Trophoblast cell (in vitro differentiated cells and primary cell): ENCODE measurements at regions not wholly inside any gene's neighbourhood (a gene's known extent, or its start where the extent isn't known, plus 50 kb on each side); places are given as distances from the start of the nearest gene placed in this dataset.
A peak's percentile ranks its signal among the peaks of the same experiment; 100 is the strongest.

Experiments
- DNase-seq, 2 donors: peaks; one replicate each; pipeline ENCODE4 v3.0.0-alpha.2; 2016
- H2AFZ ChIP-seq: 2 replicates; pipeline ENCODE4 v1.6.1; 2013; ENCODE audit warnings: low read length, moderate library complexity, mild to moderate bottlenecking; ENCODE audit not compliant: insufficient read depth, poor library complexity
- H2AK5ac ChIP-seq: 2 replicates; pipeline ENCODE4 v1.6.1; 2013; ENCODE audit warnings: mild to moderate bottlenecking, low read length
- H2BK120ac ChIP-seq: 2 replicates; pipeline ENCODE4 v1.6.1; 2013; ENCODE audit warnings: low read length, mild to moderate bottlenecking, moderate library complexity; ENCODE audit not compliant: insufficient read depth, poor library complexity
- H2BK12ac ChIP-seq: 2 replicates; pipeline ENCODE4 v1.6.1; 2013; ENCODE audit warnings: mild to moderate bottlenecking, low read length, moderate library complexity
- H2BK5ac ChIP-seq: 2 replicates; pipeline ENCODE4 v1.6.1; 2013; ENCODE audit warnings: low read length, low read depth, moderate library complexity, mild to moderate bottlenecking; ENCODE audit not compliant: poor library complexity
- H3K14ac ChIP-seq: 2 replicates; pipeline ENCODE4 v1.6.1; 2013; ENCODE audit warnings: mild to moderate bottlenecking, low read length
- H3K18ac ChIP-seq: 2 replicates; pipeline ENCODE4 v1.6.1; 2013; ENCODE audit warnings: mild to moderate bottlenecking, low read length
- H3K23ac ChIP-seq: 2 replicates; pipeline ENCODE4 v1.6.1; 2013; ENCODE audit warnings: low read length
- H3K27ac ChIP-seq: 2 replicates; pipeline ENCODE4 v1.5.1; 2013; ENCODE audit warnings: low read depth, mild to moderate bottlenecking, inconsistent platforms, low read length, moderate library complexity
- H3K27me3 ChIP-seq: 2 replicates; pipeline ENCODE4 v1.6.1; 2013; ENCODE audit warnings: inconsistent platforms, mild to moderate bottlenecking, low read length, moderate library complexity; ENCODE audit not compliant: insufficient read depth
- H3K36me3 ChIP-seq, 2 experiments: 1 replicate in 1 of 2; 2 replicates in 1 of 2; pipeline ENCODE4 v1.6.1; 2013; ENCODE audit warnings: low read length in 2 of 2, mild to moderate bottlenecking in 2 of 2, moderate library complexity in 1 of 2; ENCODE audit not compliant: insufficient read depth in 2 of 2, control insufficient read depth in 1 of 2
- H3K4ac ChIP-seq: 2 replicates; pipeline ENCODE4 v1.6.1; 2013; ENCODE audit warnings: low read depth, mild to moderate bottlenecking, low read length, moderate library complexity
- H3K4me1 ChIP-seq, 2 experiments: 1 replicate in 1 of 2; 2 replicates in 1 of 2; pipeline ENCODE4 v1.6.1; 2013; ENCODE audit warnings: low read length in 2 of 2, mild to moderate bottlenecking in 2 of 2, moderate library complexity in 1 of 2; ENCODE audit not compliant: insufficient read depth in 2 of 2, control insufficient read depth in 1 of 2
- H3K4me2 ChIP-seq: 2 replicates; pipeline ENCODE4 v1.6.1; 2013; ENCODE audit warnings: inconsistent platforms, mild to moderate bottlenecking, low read length, moderate library complexity
- H3K4me3 ChIP-seq: 2 replicates; pipeline ENCODE4 v1.5.1; 2013; ENCODE audit warnings: mild to moderate bottlenecking, low read depth, low read length, inconsistent platforms
- H3K79me1 ChIP-seq: one replicate; pipeline ENCODE4 v1.6.1; 2013; ENCODE audit warnings: low read length
- H3K79me2 ChIP-seq: 2 replicates; pipeline ENCODE4 v1.6.1; 2013; ENCODE audit warnings: low read length, mild to moderate bottlenecking; ENCODE audit not compliant: control insufficient read depth, insufficient read depth, poor library complexity
- H3K9ac ChIP-seq: 2 replicates; pipeline ENCODE4 v1.6.1; 2013; ENCODE audit warnings: mild to moderate bottlenecking, low read length
- H3K9me3 ChIP-seq: 2 replicates; pipeline ENCODE4 v1.6.1; 2013; ENCODE audit warnings: low read depth, mild to moderate bottlenecking, control low read depth, inconsistent platforms, low read length; ENCODE audit not compliant: insufficient read depth
- H4K12ac ChIP-seq: 2 replicates; pipeline ENCODE4 v1.6.1; 2013; ENCODE audit warnings: low read depth, mild to moderate bottlenecking, low read length, moderate library complexity
- H4K8ac ChIP-seq: 2 replicates; pipeline ENCODE4 v1.6.1; 2013; ENCODE audit warnings: low read depth, mild to moderate bottlenecking, low read length, moderate library complexity
- H4K91ac ChIP-seq: one replicate; pipeline ENCODE4 v1.6.1; 2013; ENCODE audit warnings: low read depth, mild to moderate bottlenecking, low read length, moderate library complexity
- WGBS: extraction: QIAGEN DNeasy Blood & Tissue Kit; methylation state at CpG from one replicate; pipeline ENCODE4 v1.1.7; 2013; ENCODE audit warnings: missing lambda C conversion rate; ENCODE audit not compliant: insufficient read length, insufficient coverage; ENCODE audit errors: extremely low coverage; 5-methylcytosine and 5-hydroxymethylcytosine counted together

- H3K79me2 ChIP-seq: no peaks in the 10 kb centered on the region
- H4K12ac ChIP-seq: no peak overlapping the region
- no peaks in the 10 kb centered on the region for H3K27me3 ChIP-seq
- no peak overlapping the region for H3K9ac ChIP-seq
- no peak overlapping the region for H3K14ac ChIP-seq
- no peak overlapping the region for H2AK5ac ChIP-seq
- H4K91ac ChIP-seq: no peak overlapping the region
- no peak overlapping the region for H4K8ac ChIP-seq
- no peak overlapping the region for H2BK12ac ChIP-seq
- no peak overlapping the region for H2BK5ac ChIP-seq
- no peak overlapping the region for H3K23ac ChIP-seq
- H3K27ac ChIP-seq: no peak overlapping the region
- WGBS: no CpG with 5 or more reads among the region's 7 CpGs
- no peak overlapping the region for H2AFZ ChIP-seq
- no peaks in the 10 kb centered on the region for H3K79me1 ChIP-seq
- no peak overlapping the region for H3K4me3 ChIP-seq
- no peaks in the 10 kb centered on the region for H3K36me3 ChIP-seq
- H3K18ac ChIP-seq: no peak overlapping the region
- H3K4ac ChIP-seq: no peak overlapping the region
- no peaks in the 10 kb centered on the region for H3K9me3 ChIP-seq
- no peak for DNase-seq
- H2BK120ac ChIP-seq: no peak overlapping the region
- no peaks in the 10 kb centered on the region for H3K4me1 ChIP-seq
- no peak overlapping the region for H3K4me2 ChIP-seq
Measured at GRCh38 chr12:112645586-112645985, 146.0 kb upstream of the RPH3A start.

- no peak overlapping the region for H2AFZ ChIP-seq
- no peaks in the 10 kb centered on the region for H3K79me1 ChIP-seq
- no peak overlapping the region for H3K27ac ChIP-seq
- no peak overlapping the region for H2AK5ac ChIP-seq
- DNase-seq: no peak
- H3K9ac ChIP-seq: no peak overlapping the region
- no peak overlapping the region for H3K18ac ChIP-seq
- H2BK120ac ChIP-seq: no peak overlapping the region
- H3K4me3 ChIP-seq: no peak overlapping the region
- no peak overlapping the region for H3K23ac ChIP-seq
- H3K4me2 ChIP-seq: no peak overlapping the region
- H4K12ac ChIP-seq: no peak overlapping the region
- H2BK12ac ChIP-seq: no peak overlapping the region
- no peaks in the 10 kb centered on the region for H3K36me3 ChIP-seq
- no peak overlapping the region for H4K8ac ChIP-seq
- no peak overlapping the region for H2BK5ac ChIP-seq
- H3K27me3 ChIP-seq: no peaks in the 10 kb centered on the region
- H3K9me3 ChIP-seq: no peaks in the 10 kb centered on the region
- no peaks in the 10 kb centered on the region for H3K4me1 ChIP-seq
- no peak overlapping the region for H3K14ac ChIP-seq
- no peak overlapping the region for H4K91ac ChIP-seq
- no peak overlapping the region for H3K4ac ChIP-seq
- no CpG with 5 or more reads among the region's 3 CpGs for WGBS
- H3K79me2 ChIP-seq: no peaks in the 10 kb centered on the region
Measured at GRCh38 chr12:112656141-112656540, 135.4 kb upstream of the RPH3A start.

- no peak overlapping the region for H2AFZ ChIP-seq
- no peak overlapping the region for H2BK120ac ChIP-seq
- no peak overlapping the region for H3K4me3 ChIP-seq
- no peak overlapping the region for H2BK5ac ChIP-seq
- H3K9ac ChIP-seq: no peak overlapping the region
- no peaks in the 10 kb centered on the region for H3K4me1 ChIP-seq
- H3K18ac ChIP-seq: no peak overlapping the region
- no peaks in the 10 kb centered on the region for H3K79me2 ChIP-seq
- H4K91ac ChIP-seq: no peak overlapping the region
- no peak overlapping the region for H4K8ac ChIP-seq
- no peaks in the 10 kb centered on the region for H3K9me3 ChIP-seq
- no peaks in the 10 kb centered on the region for H3K27me3 ChIP-seq
- H2AK5ac ChIP-seq: no peak overlapping the region
- no peak overlapping the region for H3K14ac ChIP-seq
- no CpG with 5 or more reads among the region's 8 CpGs for WGBS
- no peak overlapping the region for H3K4me2 ChIP-seq
- no peak overlapping the region for H3K27ac ChIP-seq
- H2BK12ac ChIP-seq: no peak overlapping the region
- no peak overlapping the region for H3K4ac ChIP-seq
- peak in 1 of 2 donors; percentile 33 for DNase-seq
- H3K23ac ChIP-seq: no peak overlapping the region
- H4K12ac ChIP-seq: no peak overlapping the region
- no peaks in the 10 kb centered on the region for H3K36me3 ChIP-seq
- no peaks in the 10 kb centered on the region for H3K79me1 ChIP-seq
Measured at GRCh38 chr12:112664569-112664968, 127.0 kb upstream of the RPH3A start.

GRCh38 chr12:112665958-112666357 is 125.6 kb upstream of the RPH3A start:
- Histone ChIP-seq H3K36me3 (no peaks in the 10 kb centered on the region), H2AK5ac (no peak overlapping the region), H3K27ac (no peak overlapping the region), H3K14ac (no peak overlapping the region), H3K27me3 (no peaks in the 10 kb centered on the region), H3K79me1 (no peaks in the 10 kb centered on the region), H2AFZ (no peak overlapping the region), H4K91ac (no peak overlapping the region), H2BK12ac (no peak overlapping the region), H4K8ac (no peak overlapping the region), H3K9ac (no peak overlapping the region), H3K4me1 (no peaks in the 10 kb centered on the region), H3K4ac (no peak overlapping the region), H3K4me3 (no peak overlapping the region), H2BK5ac (no peak overlapping the region), H3K4me2 (no peak overlapping the region), H3K23ac (no peak overlapping the region), H4K12ac (no peak overlapping the region), H2BK120ac (no peak overlapping the region), H3K9me3 (no peaks in the 10 kb centered on the region), H3K79me2 (no peaks in the 10 kb centered on the region), H3K18ac (no peak overlapping the region)
- WGBS: no CpG with 5 or more reads among the region's 2 CpGs
- no peak for DNase-seq
